Stimulated activated CD4-positive, alpha-beta T cell treated with anti-CD3 and anti-CD28 coated beads, TNF-alpha, amount 100 ng/mL, for 24 hours (primary cell): ENCODE measurements at regions not wholly inside any gene's neighbourhood (a gene's known extent, or its start where the extent isn't known, plus 50 kb on each side); places are given as distances from the start of the nearest gene placed in this dataset.
"Not testable (repeated sequence)": the region's sequence is repeated elsewhere in the genome, so short reads cannot be mapped to it uniquely, and the experiment has no call there.

Experiments used
- DNase-seq, 3 experiments: peaks; one replicate each; pipeline ENCODE4 v3.0.0-alpha.2; 2020; ENCODE audit warnings: low read depth in 3 of 3

GRCh38 chr20:40890635-40891034, 138.0 kb upstream of the TOP1 start:
- no peak for DNase-seq

DNA sequence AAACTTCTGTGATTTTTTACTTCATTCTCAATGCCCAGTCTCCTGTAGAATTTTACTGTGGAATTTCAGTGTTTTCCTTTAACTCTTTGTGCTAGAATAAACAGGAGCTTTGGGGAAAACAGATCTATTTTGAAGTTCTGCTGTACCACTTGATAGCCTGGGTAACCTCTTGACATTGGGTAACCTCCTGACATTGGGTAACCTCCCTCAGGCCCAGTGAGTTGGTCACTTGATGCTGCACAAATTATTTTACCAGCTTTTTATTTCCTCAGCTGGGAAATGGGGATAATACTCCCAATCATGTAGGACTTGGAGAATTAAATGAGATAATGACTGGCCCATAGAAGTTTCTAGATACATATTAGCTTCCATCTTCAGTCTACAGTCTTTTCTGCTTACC, 137.3 kb upstream of the TOP1 start:
- no peak for DNase-seq

DNA sequence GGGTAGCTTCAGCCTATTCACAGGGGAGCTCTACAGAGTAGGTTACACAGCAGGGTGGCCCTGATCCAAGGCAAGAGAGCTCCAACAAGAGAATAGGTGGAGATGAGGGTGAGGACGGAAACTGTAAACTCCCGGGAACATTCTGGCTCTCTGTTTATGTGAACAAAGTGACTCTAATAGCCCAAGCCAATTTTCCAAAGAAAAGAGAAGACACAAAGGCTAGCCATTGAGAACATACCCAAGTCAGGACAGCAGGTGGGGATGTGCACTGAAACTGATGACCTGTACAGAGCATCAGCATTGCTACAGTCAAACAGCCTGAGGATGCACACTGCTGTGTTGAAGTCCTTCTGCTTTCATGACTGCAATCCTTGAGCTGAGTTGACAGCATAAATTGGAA, 136.0 kb upstream of the TOP1 start:
- no peak for DNase-seq

DNA sequence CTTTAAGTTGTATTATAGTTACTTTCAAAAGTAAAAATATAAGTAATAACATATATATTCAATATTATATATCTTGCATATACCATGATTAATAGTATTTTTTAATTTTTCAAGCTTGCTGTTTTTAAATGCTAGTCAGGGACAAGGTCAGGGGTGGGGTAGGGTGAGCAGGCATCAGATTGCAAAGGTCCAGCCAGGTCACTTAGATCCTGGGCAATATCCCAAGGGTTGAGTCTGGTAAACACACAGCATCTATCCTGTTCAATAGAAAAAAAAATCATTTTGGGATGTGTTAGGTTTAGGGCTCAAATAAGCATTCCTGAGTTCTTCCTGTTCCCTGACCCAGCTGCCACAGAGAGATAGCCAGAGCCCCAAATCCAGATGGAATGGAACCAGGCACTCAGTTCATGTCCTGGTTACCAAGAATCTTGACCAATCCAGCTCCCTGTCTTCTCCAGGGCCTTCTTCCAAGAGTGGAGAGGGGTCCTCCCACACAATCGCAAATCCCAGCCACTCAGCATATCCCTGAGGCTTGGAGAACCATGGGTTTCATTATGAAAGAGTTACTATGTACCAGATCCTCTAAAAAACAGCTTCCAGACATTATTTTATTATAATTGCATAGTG, 134.9 kb upstream of the TOP1 start:
- no peak for DNase-seq

DNA sequence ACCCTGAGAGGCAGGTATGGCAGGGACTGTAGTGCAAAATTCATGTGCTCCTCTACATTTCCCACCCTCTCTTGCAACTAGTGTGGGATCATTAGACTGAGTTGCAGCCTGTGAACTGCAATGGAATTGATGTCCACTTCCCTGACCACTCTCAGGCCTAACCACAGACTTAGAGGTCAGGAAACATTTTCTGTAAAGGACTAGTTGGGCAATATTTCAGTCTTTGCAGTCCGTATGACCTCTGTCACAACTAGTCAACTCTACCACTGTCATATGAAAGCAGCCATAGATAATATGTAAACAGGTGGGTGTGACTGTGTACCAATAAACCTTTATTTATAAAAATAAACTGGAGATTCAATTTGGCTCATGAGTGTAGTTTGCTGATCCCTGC, 134.4 kb upstream of the TOP1 start:
- DNase-seq: no peak

DNA sequence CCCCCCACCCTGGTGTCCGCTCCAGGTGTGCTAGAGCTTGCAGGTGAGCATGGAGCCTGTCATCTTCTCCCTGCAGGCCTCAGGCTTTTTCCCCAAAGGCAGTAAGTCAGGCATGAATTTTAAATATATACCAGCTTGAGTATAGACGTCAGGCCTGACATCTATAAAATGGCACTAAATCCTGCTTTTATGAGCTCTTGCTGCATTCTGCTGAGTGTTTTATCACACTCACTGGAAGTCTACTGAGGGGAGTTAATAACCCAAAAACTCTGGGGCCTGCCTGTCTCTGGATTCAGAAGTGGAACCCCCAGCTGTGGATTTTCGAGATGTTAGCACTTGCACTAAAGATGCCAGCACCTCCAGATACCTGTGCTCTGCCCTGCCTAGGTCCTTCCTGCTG, 133.4 kb upstream of the TOP1 start:
- DNase-seq: no peak

DNA sequence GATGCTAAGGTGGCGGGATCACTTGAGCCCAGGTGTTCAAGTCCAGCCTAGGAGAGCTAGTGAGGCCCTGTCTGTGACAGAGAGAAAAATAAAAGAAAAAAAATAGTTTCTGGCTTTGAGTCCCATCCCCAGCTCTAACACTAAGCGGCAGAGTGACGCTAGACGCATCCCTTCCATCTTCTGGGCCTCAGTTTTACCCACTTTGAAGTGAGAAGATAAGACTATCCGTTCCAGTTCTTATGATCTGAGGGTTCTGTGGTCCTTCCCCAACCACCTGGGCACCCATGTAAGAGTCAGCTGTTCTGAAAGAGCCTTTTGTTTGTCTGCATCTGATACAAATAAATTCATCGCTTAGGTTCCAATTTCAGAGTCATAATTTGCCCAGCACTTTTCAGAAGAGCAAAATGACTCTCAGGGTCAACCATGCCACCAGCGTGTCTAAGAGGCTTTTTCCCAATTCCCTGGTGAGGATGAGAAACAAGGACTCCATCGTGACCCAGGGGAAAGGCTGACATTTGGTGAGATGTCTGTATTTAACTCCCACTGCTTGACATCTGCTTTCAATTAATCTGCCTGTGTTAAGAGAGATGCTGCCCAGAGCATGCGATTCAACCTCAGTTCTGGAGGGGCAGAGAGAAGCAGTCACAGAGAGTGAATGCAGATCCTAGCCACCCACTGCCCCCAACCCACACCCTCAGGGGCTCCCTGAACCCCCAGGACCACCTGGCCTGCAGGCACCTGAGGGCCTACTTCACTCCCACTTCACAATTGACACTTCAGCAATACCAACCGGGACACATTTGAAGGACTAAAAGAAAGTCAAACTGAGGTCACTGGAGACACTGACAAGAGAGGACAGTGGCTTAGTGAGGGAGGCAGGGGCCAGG, 131.6 kb upstream of the TOP1 start:
- DNase-seq: no peak

- DNase-seq: no peak
Observed at GRCh38 chr20:40899344-40899743, 129.3 kb upstream of the TOP1 start.

- DNase-seq: no peak
Observed at GRCh38 chr20:40900666-40901215, 127.9 kb upstream of the TOP1 start.

DNA sequence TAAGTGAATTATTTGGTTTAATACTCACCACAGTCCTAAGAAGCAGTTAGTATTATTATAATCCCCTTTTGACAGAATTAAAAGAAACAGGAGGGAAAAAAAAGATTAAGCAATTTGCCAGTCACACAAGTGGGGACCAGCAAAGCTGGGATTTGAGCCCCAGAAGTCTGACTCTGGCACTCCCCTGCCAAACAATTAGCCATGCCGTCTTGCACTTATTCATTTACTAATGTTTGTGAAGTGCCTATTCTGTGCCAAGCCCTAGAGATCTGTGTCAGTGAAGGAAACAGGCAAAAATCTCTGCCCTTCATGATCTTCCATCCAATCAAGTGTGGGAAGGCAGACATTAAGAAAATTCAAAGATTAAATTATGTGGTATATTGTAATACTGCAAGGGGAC, 126.0 kb upstream of the TOP1 start:
- no peak for DNase-seq

DNA sequence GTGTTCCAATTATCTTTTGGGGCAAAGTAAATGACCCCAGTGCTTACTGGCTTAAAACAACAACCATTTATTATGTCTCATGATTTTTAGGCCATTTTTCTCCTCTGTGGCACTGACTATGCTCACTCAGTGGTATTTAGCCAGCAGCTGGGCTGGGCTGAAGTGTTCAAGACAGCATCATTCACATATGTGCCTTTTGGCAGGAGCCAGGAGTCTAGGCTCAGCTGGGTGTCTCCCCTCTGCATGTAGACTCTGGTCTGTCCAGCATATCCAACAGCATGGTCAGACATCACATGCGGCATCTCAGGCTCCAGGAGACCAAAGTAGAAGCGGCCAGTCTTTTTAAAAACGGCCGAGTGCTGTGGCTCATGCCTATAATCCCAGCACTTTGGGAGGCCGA, 120.3 kb upstream of the TOP1 start:
- DNase-seq: no peak

DNA sequence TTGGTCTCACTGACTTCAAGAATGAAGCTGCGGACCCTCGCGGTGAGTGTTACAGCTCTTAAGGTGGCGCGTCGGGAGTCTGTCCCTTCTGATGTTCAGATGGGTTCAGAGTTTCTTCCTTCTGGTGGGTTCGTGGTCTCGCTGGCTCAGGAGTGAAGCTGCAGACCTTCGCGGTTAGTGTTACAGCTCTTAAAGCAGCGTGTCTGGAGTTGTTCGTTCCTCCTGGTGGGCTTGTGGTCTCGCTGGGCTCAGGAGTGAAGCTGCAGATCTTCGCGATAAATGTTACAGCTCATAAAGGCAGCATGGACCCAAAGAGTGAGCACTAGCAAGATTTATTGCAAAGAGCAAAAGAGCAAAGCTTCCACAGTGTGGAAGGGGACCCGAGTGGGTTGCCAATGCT, 119.1 kb upstream of the TOP1 start:
- not testable (repeated sequence) for DNase-seq

GRCh38 chr20:40910436-40910835, 118.2 kb upstream of the TOP1 start:
- not testable (repeated sequence) for DNase-seq

- DNase-seq: not testable (repeated sequence)
Observed at GRCh38 chr20:40911152-40911551, 117.5 kb upstream of the TOP1 start.

GRCh38 chr20:40913224-40914185, 115.1 kb upstream of the TOP1 start:
- no peak for DNase-seq

GRCh38 chr20:40915756-40916155, 112.9 kb upstream of the TOP1 start:
- DNase-seq: no peak

DNA sequence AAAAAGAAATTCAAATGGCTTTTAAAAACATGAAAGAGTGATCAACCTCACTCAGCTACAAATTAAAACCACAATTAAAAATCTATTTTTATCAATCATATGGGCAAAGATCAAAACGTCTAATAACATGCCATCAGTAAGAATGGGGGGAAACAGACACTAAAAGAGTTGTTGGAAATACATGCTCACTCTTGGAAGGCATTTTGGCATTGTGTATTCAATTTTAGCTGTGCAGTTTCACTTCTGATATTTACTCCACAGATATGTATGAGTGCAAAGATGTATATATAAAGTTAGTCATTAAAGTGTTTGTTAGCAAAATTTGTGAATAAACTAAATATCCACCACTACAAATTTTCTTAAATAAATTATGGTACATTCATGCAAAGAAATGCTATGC, 112.3 kb upstream of the TOP1 start:
- DNase-seq: no peak

DNA sequence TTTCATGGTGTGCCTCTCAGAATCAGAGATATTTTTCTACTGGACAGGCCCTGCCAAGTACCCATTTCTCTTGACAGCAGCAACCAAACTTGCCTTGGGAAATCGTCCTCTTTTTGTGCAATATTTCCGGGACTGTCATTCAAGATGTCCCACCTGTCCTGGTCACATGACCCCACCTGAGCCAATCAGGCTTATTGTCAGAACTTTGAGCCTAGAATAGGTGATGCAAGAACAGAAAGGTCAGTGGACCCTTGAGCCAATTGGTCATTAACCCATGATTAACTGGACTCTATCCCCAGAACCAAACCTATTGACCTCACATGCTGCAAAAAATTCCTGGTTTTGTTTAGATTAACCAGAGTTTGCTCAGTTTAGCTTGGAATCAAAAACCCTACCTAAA, 108.3 kb upstream of the TOP1 start:
- DNase-seq: no peak

GRCh38 chr20:40922865-40923264, 105.8 kb upstream of the TOP1 start:
- DNase-seq: no peak

DNA sequence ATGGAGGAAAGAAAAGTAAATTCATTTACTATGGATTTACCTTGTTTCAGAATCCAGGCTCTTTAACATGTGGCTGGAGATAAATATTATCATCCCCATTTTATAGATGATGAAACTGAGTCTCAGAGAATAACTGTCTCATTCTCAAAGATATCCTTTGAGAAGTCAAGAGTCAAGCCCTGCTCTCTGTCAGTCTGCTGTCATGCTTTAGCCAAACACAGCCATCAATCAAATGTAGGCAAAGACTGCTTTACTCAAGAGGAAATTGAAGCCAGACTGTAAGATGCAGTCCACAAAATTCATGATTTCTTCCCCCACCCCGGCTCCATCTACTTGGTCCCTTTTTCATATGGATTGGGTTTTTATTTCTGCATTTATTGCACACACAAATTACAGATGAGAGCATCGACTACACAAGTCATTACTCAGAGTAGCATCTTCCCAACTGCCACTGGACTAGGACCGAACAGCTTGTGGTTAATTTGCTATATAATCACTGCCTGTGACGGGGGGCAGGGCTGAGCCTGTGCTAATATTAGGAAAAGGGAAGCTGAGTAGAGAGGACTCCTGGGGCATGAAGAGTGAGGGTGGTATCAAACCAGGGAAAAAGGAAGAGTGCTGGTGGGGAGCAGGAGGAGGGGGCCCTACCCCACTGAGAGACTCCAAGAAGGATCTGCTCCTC, 102.7 kb upstream of the TOP1 start:
- no peak for DNase-seq

DNA sequence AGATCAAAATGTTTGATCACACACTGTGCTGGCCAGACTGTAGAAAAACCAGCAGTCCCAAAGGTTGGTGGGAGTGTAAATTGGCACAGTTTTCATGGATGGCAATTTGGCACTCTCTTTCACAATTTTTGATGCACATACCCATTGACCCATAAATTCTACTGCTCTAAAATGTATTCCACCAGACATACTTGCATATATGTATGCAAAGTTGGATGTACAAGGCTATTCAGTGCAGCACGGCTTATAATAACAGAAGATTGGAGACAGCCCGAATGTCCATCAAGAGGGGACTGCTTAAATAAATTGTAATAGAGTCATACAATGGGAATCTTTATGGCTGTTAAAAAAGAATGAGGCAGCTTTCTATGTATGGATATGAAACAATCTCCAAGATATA, 101.7 kb upstream of the TOP1 start:
- DNase-seq: no peak
